Neuron (in vitro differentiated cells): ENCODE measurements at regions not wholly inside any gene's neighbourhood (a gene's known extent, or its start where the extent isn't known, plus 50 kb on each side); places are given as distances from the start of the nearest gene placed in this dataset.

Experiments
- H2AFZ ChIP-seq: one replicate; pipeline ENCODE4 v1.6.1; 2013; ENCODE audit warnings: low read depth, mild to moderate bottlenecking, inconsistent platforms, low read length, moderate library complexity
- H3K27me3 ChIP-seq: one replicate; pipeline ENCODE4 v1.6.1; 2013; ENCODE audit warnings: low read length; ENCODE audit not compliant: insufficient read depth
- H3K36me3 ChIP-seq: one replicate; pipeline ENCODE4 v1.6.1; 2013; ENCODE audit warnings: low read length; ENCODE audit not compliant: insufficient read depth
- H3K4me1 ChIP-seq: one replicate; pipeline ENCODE4 v1.6.1; 2013; ENCODE audit warnings: low read length; ENCODE audit not compliant: insufficient read depth
- H3K4me3 ChIP-seq: 2 replicates; pipeline ENCODE4 v1.5.1; 2013; ENCODE audit warnings: mild to moderate bottlenecking, low read length, moderate library complexity
- H3K9me3 ChIP-seq: one replicate; pipeline ENCODE4 v1.6.1; 2013; ENCODE audit warnings: low read length

DNA sequence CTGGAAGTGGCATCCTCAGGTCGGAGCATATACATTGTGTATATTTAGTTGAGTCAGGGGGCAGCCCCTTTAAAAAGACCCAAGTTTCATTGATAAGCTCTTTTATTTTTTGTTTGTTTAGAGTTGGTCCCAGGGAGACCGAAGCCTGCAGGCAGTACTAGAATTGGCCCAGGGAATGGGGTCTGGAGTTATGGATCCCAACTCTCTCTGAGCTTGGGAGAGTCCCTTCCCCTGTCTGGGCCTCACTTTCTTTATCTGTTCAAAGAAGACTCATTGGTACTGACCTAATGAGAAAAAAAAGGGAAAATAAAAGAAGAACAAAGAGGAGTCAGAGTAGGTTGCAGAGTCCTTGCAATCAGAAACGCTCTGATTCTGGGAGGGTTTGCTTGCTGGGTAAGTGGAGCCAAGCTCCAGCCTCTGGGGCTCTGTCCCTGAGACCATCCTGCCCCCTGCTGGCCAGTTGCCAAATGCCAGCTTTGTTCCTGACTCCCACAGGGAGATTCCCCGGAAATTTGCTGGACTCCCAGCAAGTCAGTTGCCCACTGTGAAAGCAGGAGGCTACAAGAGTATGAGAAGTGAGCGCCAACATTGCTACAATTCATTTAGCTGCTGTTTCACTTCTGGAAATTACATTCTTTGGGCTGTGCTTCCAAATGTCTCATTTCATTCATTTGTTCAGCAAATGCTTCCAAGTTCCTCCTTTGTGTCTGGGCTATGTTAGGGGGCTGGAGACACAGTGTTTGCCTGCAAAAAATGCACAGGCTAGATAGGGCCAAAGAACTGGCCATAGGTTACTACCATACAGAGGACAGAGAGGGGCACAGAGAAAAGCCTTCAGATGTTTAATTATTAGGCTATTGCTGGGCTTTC, 156.2 kb downstream of the MELK start:
- H2AFZ ChIP-seq: no peak overlapping the region

DNA sequence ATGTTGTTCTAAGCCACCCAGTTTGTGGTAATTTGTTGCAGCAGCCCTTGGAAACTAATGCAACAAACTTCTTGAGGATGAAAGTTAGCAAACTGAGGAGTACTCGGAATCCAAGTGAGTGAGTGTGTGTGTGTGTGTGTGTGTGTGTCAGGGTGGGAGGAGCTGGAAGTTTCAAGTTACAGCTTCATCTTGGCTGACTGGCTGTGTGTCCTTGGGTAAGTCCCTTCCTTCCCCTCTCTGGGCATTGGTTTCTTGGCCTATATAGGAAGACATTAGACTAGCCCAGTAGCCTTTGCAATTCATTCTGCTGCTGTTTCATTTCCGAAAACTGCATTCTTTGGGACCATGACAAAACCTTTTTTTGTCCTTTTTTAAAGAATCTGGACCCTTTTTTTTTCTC, 157.2 kb downstream of the MELK start:
- H3K9me3 ChIP-seq: no peaks in the 10 kb centered on the region
- no peaks in the 10 kb centered on the region for H3K4me1 ChIP-seq

More for the DNA sequence above, 156.2 kb downstream of the MELK start:
- H3K36me3 ChIP-seq: no peaks in the 10 kb centered on the region
- no peaks in the 10 kb centered on the region for H3K4me1 ChIP-seq
- no peaks in the 10 kb centered on the region for H3K9me3 ChIP-seq
- H3K27me3 ChIP-seq: no peaks in the 10 kb centered on the region
- H3K4me3 ChIP-seq: no peak overlapping the region

DNA sequence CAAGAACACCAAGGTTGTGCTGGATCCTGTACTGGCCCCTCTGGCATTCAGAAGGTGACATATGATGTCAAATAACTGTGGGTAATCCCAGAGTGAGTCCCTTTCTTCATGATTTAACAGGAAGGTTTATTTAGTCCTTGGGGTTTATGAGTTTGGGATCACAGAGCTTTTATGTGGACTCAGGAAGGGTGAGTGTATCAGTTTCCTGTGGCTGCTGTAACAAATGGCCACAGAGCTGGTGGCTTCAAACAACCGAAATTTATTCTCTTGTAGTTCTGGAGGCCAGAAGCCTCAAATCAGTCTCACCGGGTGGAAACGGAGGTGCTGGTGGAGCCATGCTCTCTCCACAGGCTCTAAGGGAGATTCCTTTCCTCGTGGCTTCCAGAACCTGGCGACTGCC, 157.7 kb downstream of the MELK start:
- Histone ChIP-seq H3K27me3 (peaks cover 5% of the 10 kb centered on the region), H3K36me3 (no peaks in the 10 kb centered on the region), H3K4me1 (no peaks in the 10 kb centered on the region), H3K4me3 (no peak overlapping the region), H2AFZ (no peak overlapping the region), H3K9me3 (no peaks in the 10 kb centered on the region)

More for the DNA sequence above, 157.2 kb downstream of the MELK start:
- no peak overlapping the region for H3K4me3 ChIP-seq
- no peak overlapping the region for H2AFZ ChIP-seq
- H3K27me3 ChIP-seq: peaks cover 3% of the 10 kb centered on the region
- H3K36me3 ChIP-seq: no peaks in the 10 kb centered on the region

DNA sequence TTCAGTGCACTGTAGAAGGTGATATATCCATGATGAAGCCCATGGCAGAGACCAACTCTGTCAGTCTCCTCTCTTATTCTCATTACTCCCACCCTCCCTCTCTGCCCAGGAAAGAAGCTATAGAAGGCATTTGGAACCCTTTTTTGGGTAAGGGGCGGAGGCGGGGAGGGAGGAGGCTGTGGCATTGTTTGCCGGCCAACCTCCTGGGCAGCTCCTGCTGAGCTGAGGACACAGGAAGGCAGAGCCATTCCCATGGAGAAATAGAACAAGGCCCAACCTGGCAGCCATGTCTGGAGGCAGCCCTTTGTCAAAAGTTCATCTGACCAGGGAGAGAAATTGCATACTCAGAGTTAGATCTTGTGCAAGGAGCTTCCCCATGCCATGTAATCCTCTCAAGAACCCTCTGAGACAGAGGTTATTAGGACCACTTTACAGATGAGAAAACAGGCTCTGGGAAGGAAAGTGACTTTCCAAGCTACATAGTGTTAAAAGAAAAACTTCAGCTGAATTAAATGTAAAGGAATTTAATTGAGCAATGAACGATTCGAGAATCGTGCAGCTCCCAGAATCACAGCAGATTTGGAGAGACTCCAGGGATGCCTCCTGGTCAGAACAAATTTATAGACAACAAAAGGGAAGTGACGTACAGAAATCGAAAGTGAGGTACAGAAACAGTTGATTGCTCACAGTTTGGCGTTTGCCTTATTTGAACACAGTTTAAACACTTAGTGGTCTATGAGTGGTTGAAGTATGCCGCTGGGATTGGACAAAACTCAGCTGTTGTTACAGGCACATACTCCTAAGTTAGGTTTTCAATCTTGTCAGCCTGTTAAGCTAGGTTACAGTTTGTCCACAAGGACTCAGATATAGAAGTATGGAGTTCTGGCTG, 158.6 kb downstream of the MELK start:
- no peak overlapping the region for H3K4me3 ChIP-seq

DNA sequence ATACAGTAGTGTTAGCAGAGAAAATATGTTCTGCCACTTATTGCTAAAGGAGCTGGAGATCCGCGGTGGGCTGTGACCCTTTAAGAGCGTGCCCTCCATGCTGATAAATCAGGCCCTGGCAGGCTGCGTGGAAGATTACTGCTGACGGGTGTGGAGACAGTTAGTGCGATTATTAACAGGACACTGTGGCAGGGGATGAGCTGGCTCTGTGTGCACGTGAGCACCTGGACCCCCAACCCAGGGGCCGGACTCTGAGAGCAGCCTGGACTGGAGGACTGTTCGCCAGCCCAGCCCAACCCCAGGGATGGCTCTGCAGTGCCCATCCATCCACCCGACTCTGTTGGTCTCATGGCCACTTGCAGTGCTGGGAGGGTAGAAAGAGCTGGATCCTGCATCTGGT, 162.0 kb downstream of the MELK start:
- Histone ChIP-seq H3K4me3 (no peak overlapping the region), H2AFZ (no peak overlapping the region), H3K9me3 (no peaks in the 10 kb centered on the region), H3K4me1 (peaks cover 4% of the 10 kb centered on the region), H3K27me3 (peaks cover 23% of the 10 kb centered on the region), H3K36me3 (no peaks in the 10 kb centered on the region)

More for the DNA sequence above, 158.6 kb downstream of the MELK start:
- peaks cover 10% of the 10 kb centered on the region for H3K27me3 ChIP-seq
- H3K9me3 ChIP-seq: no peaks in the 10 kb centered on the region
- no peaks in the 10 kb centered on the region for H3K36me3 ChIP-seq
- H2AFZ ChIP-seq: no peak overlapping the region
- no peaks in the 10 kb centered on the region for H3K4me1 ChIP-seq

DNA sequence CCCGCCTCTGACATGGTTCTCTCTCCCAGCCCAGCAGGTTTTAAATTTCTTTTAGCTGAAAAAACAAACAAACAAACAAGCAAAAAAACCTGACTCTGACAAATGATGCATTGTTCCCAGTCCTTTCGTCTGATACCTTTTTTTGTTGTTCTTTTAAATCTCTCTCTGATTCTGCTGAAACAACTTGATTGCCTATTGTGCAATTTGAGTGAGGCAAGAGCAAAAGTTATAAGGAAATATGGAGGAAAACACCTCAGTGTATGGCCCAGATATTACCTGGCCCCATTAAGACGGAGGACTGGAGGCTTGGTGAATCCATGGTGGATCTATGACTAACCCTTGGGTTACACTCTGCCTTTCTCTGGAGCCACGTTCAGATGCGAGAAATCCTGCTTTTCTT, 164.0 kb downstream of the MELK start:
- H3K36me3 ChIP-seq: no peaks in the 10 kb centered on the region
- H3K4me1 ChIP-seq: peaks cover 4% of the 10 kb centered on the region
- no peaks in the 10 kb centered on the region for H3K9me3 ChIP-seq
- H2AFZ ChIP-seq: no peak overlapping the region
- no peak overlapping the region for H3K4me3 ChIP-seq
- H3K27me3 ChIP-seq: peaks cover 41% of the 10 kb centered on the region

DNA sequence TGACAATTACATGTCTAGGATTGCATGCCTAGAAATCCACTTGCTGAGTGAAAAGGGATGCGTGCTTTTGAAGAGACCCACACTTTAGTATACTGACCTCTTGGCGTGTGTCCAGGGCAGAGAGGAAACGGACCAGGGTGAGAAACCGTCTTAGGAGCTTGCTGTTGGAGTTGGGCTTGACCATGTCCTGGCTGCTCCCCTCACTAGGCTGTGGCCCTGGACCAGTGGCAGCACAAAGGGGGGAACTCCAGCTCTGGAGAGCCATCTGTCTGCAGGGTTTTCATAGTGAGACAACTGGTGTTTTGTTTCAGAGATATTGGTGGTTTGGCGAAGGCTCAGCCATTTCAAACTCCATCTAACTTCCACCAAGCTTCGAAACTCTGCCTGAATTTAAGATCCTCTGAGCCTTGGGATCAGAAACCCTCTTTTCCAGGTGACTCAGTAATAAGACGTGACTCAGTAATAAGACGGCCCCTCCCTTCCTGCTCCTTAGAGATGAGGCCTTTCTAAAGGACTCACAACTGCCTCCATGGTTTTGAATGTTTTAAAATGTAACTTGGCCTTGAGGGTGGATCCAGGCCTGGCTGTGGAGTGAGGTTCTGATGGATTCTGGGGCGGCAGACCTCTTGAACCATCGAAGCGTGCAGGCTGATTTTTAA, 165.8 kb downstream of the MELK start:
- peaks cover 47% of the 10 kb centered on the region for H3K27me3 ChIP-seq
- no peaks in the 10 kb centered on the region for H3K36me3 ChIP-seq
- H3K9me3 ChIP-seq: no peaks in the 10 kb centered on the region

DNA sequence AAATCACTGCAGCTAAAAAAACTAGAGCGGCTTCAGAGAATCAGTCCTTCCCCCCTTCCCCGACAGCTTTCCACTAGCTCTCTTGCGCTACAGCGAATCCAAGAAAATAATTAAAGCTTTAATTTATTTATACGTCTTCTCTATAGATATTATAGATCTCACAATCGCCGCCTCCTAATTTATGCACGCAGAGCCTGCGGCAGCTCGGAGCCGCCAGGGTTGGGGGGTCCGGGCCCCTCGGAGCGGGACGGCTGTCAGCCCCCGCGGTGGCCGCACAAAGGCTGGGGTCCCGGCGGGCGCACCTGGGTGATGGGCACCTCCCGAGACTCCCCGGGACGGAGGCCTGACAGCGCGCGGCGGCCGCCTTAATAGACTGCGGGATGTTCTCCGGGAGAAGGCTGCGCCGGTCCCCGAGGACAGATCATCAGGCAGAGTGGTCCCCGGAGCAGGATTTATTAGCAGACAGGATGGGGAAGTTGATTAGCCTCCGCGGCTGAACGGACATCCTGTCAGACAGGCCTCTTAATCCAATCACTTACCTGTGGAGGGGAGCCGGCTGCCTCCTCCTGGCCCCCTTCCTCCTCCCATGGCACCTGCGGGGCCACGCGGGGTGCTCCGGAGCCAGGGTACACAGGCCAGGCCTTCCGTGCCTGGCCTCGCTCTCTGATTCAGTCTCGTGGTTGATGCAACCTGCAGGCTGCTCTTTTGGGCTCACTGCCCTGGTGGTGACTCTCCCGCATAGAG, 166.8 kb downstream of the MELK start:
- H3K4me3 ChIP-seq: peak overlapping the region; percentile 23

More for the DNA sequence above, 165.8 kb downstream of the MELK start:
- no peak overlapping the region for H2AFZ ChIP-seq
- peaks cover 4% of the 10 kb centered on the region for H3K4me1 ChIP-seq
- no peak overlapping the region for H3K4me3 ChIP-seq

DNA sequence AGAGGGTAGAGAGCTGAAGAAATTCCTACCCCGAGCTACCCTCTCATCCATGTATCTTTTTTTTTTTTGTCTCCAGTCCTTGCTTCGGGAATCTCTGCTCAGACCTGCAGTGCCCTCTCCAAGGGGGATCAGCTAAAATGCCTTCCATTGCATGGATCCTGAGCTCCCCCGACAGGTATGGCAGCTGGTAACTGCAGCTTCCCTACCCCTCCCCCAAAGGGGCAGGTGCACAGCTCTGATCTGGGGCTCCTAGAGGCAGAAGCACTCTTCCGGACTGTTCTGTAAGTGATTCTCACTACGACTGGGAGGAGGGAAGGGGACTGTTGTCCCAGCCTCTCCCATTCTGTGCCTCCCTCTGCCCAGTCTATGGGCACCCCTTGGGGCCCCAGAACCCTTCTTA, 169.6 kb downstream of the MELK start:
- peaks cover 39% of the 10 kb centered on the region for H3K27me3 ChIP-seq

More for the DNA sequence above, 166.8 kb downstream of the MELK start:
- H3K4me1 ChIP-seq: peaks cover 4% of the 10 kb centered on the region
- H2AFZ ChIP-seq: no peak overlapping the region
- H3K36me3 ChIP-seq: no peaks in the 10 kb centered on the region
- H3K27me3 ChIP-seq: peaks cover 47% of the 10 kb centered on the region
- H3K9me3 ChIP-seq: no peaks in the 10 kb centered on the region

DNA sequence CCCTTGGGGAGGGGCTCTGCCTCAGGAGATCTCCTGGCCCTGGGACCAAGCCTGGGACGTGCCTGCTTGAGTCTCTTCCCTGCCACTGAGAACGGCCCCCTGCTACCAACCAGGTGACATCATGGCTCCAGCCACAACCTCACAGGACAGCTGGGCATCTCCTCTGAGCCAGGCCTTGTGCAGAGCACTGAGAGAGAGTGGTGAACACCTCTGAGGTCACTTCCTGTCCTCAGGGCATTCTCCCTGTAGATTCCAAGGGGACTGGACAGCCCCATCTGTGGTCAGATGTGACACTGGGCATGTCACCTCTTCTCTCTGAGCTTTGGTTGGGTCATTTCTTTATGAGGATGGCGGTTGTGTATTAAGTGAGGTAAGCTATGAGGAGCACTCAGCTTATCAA, 172.0 kb downstream of the MELK start:
- Histone ChIP-seq H3K4me1 (no peaks in the 10 kb centered on the region), H3K4me3 (no peak overlapping the region), H3K27me3 (peaks cover 33% of the 10 kb centered on the region), H3K9me3 (no peaks in the 10 kb centered on the region), H2AFZ (no peak overlapping the region), H3K36me3 (no peaks in the 10 kb centered on the region)

More for the DNA sequence above, 169.6 kb downstream of the MELK start:
- H3K4me3 ChIP-seq: no peak overlapping the region
- H2AFZ ChIP-seq: no peak overlapping the region
- H3K4me1 ChIP-seq: peaks cover 4% of the 10 kb centered on the region
- H3K36me3 ChIP-seq: no peaks in the 10 kb centered on the region
- H3K9me3 ChIP-seq: no peaks in the 10 kb centered on the region

DNA sequence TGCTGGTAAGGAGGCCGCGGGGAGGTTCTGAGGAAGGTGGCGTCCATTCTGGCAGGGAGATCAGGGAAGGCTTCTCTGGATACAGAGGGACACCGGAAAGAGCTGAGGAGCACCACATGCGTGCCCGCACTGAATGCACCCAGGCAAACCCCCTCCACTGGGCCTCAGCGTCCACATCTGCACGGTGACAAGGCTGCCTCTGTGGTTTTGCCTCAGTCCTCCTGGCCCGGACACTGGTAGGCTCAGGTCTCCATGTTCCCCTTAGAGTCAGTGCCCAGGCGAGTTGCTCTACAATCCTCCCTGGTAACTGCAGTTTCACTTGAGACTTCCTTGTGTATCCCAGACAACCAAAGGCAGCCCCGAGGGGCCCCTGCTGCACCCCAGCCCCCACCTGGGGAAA, 173.3 kb downstream of the MELK start:
- Histone ChIP-seq H3K9me3 (no peaks in the 10 kb centered on the region), H3K4me1 (no peaks in the 10 kb centered on the region), H3K27me3 (peaks cover 22% of the 10 kb centered on the region), H3K36me3 (no peaks in the 10 kb centered on the region), H3K4me3 (no peak overlapping the region), H2AFZ (no peak overlapping the region)

DNA sequence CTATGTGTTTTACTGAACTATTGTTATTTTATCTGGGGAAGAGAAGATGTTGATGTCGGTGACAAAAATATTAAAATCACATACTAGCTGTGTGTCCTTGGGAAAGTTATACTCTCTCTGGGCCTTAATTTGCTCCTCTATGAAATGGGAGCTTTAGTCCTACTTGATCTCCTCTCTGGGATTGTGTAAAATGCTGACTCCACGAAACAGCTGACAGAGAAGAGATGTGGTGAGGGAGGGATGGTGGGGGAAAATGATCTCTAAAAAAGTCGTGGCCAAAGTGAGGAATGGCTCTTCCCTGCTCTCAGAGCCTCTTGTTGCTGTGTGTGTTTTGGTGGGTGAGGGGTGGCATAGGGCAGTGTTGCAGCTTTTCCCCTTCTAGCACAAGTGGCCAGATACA, 173.7 kb downstream of the MELK start:
- Histone ChIP-seq H3K36me3 (no peaks in the 10 kb centered on the region), H3K9me3 (no peaks in the 10 kb centered on the region), H3K27me3 (peaks cover 22% of the 10 kb centered on the region)

More for the DNA sequence above, 173.7 kb downstream of the MELK start:
- H2AFZ ChIP-seq: no peak overlapping the region
- no peak overlapping the region for H3K4me3 ChIP-seq
- no peaks in the 10 kb centered on the region for H3K4me1 ChIP-seq
